ENCODE measurements at regions not wholly inside any gene's neighbourhood (a gene's known extent, or its start where the extent isn't known, plus 50 kb on each side); places are given as distances from the start of the nearest gene placed in this dataset.

- H3K14ac ChIP-seq (ENCODE audit: low read length), result no peak overlapping the region
- no peaks in the 10 kb centered on the region for H3K27me3 ChIP-seq (ENCODE audit: control insufficient read depth in 3 of 3, insufficient read depth in 3 of 3, low read depth in 1 of 3, low read length in 3 of 3)
- no peak overlapping the region for H2BK5ac ChIP-seq (ENCODE audit: low read length)
- H3K4ac ChIP-seq (ENCODE audit: low read length), result no peak overlapping the region
- H3K9me3 ChIP-seq (replicated peaks in 1 of 2; ENCODE audit: control insufficient read depth in 2 of 2, insufficient read depth in 1 of 2, low read depth in 1 of 2, low read length in 2 of 2), result no peaks in the 10 kb centered on the region
- H3K23ac ChIP-seq (ENCODE audit: low read depth, low read length, poor library complexity), result no peak overlapping the region
- no peak overlapping the region for H2BK120ac ChIP-seq (ENCODE audit: low read depth, low read length)
- no peak overlapping the region for H2BK12ac ChIP-seq (ENCODE audit: low read length)
- DNase-seq (ENCODE audit: low spot score), result no peak
- H3K18ac ChIP-seq (ENCODE audit: low read length), result no peak overlapping the region
- no peak overlapping the region for H3K27ac ChIP-seq (replicated peaks; ENCODE audit: low read length)
- H2BK15ac ChIP-seq (ENCODE audit: low read length), result no peak overlapping the region
- no peak overlapping the region for H4K91ac ChIP-seq (ENCODE audit: low read depth, low read length, poor library complexity)
- no peaks in the 10 kb centered on the region for H3K4me1 ChIP-seq (ENCODE audit: control insufficient read depth in 2 of 2, insufficient read depth in 1 of 2, low read depth in 1 of 2, low read length in 2 of 2)
- H2AK5ac ChIP-seq (ENCODE audit: low read depth, low read length), result no peak overlapping the region
- no peaks in the 10 kb centered on the region for H3K79me1 ChIP-seq (ENCODE audit: low read depth, low read length)
- no peaks in the 10 kb centered on the region for H3K36me3 ChIP-seq (replicated peaks in 1 of 2; ENCODE audit: control insufficient read depth in 2 of 2, insufficient read depth in 2 of 2, low read length in 2 of 2)
- no peak overlapping the region for H3K4me2 ChIP-seq (ENCODE audit: insufficient read depth, low read length, poor library complexity, severe bottlenecking)
- H3K9ac ChIP-seq (ENCODE audit: low read depth, low read length, poor library complexity), result no peak overlapping the region
- no peak overlapping the region for H2AFZ ChIP-seq (ENCODE audit: low read length)
- H4K8ac ChIP-seq (ENCODE audit: low read depth, low read length), result no peak overlapping the region
- H3K4me3 ChIP-seq (ENCODE audit: low read length in 2 of 2), result no peak overlapping the region
Observed at GRCh38 chr10:89879121-89879520, 177.7 kb downstream of the KIF20B start.

- Histone ChIP-seq H2BK120ac (ENCODE audit: low read depth, low read length) (no peak overlapping the region), H3K36me3 (replicated peaks in 1 of 2; ENCODE audit: control insufficient read depth in 2 of 2, insufficient read depth in 2 of 2, low read length in 2 of 2) (no peaks in the 10 kb centered on the region), H3K14ac (ENCODE audit: low read length) (no peak overlapping the region), H2BK15ac (ENCODE audit: low read length) (no peak overlapping the region), H4K91ac (ENCODE audit: low read depth, low read length, poor library complexity) (no peak overlapping the region), H3K4me2 (ENCODE audit: insufficient read depth, low read length, poor library complexity, severe bottlenecking) (no peak overlapping the region), H3K18ac (ENCODE audit: low read length) (no peak overlapping the region), H3K4ac (ENCODE audit: low read length) (no peak overlapping the region), H3K9ac (ENCODE audit: low read depth, low read length, poor library complexity) (no peak overlapping the region), H2AFZ (ENCODE audit: low read length) (no peak overlapping the region), H3K4me1 (ENCODE audit: control insufficient read depth in 2 of 2, insufficient read depth in 1 of 2, low read depth in 1 of 2, low read length in 2 of 2) (peaks cover 0 to 4% of the 10 kb centered on the region in 2 donors), H2BK5ac (ENCODE audit: low read length) (no peak overlapping the region), H3K27me3 (ENCODE audit: control insufficient read depth in 3 of 3, insufficient read depth in 3 of 3, low read depth in 1 of 3, low read length in 3 of 3) (no peaks in the 10 kb centered on the region), H3K79me1 (ENCODE audit: low read depth, low read length) (no peaks in the 10 kb centered on the region), H3K4me3 (ENCODE audit: low read length in 2 of 2) (no peak overlapping the region), H3K23ac (ENCODE audit: low read depth, low read length, poor library complexity) (no peak overlapping the region), H3K9me3 (replicated peaks in 1 of 2; ENCODE audit: control insufficient read depth in 2 of 2, insufficient read depth in 1 of 2, low read depth in 1 of 2, low read length in 2 of 2) (no peaks in the 10 kb centered on the region), H2AK5ac (ENCODE audit: low read depth, low read length) (no peak overlapping the region), H4K8ac (ENCODE audit: low read depth, low read length) (no peak overlapping the region), H3K27ac (replicated peaks; ENCODE audit: low read length) (no peak overlapping the region), H2BK12ac (ENCODE audit: low read length) (no peak overlapping the region)
- no peak for DNase-seq (ENCODE audit: low spot score)
- no CpG with 5 or more reads among the region's 4 CpGs for WGBS, 2 donors (ENCODE audit: extremely low coverage in 2 of 2, insufficient read length in 2 of 2, insufficient replicate concordance in 1 of 2)
Observed at GRCh38 chr10:89887406-89887805, 186.0 kb downstream of the KIF20B start.

- Histone ChIP-seq H2BK5ac (ENCODE audit: low read length) (no peak overlapping the region), H3K4ac (ENCODE audit: low read length) (no peak overlapping the region), H3K4me1 (ENCODE audit: control insufficient read depth in 2 of 2, insufficient read depth in 1 of 2, low read depth in 1 of 2, low read length in 2 of 2) (peaks cover 0 to 4% of the 10 kb centered on the region in 2 donors), H3K4me2 (ENCODE audit: insufficient read depth, low read length, poor library complexity, severe bottlenecking) (no peak overlapping the region), H2BK15ac (ENCODE audit: low read length) (no peak overlapping the region), H2AFZ (ENCODE audit: low read length) (no peak overlapping the region), H3K27me3 (ENCODE audit: control insufficient read depth in 3 of 3, insufficient read depth in 3 of 3, low read depth in 1 of 3, low read length in 3 of 3) (no peaks in the 10 kb centered on the region), H3K27ac (replicated peaks; ENCODE audit: low read length) (no peak overlapping the region), H3K9ac (ENCODE audit: low read depth, low read length, poor library complexity) (no peak overlapping the region), H2AK5ac (ENCODE audit: low read depth, low read length) (no peak overlapping the region), H2BK12ac (ENCODE audit: low read length) (no peak overlapping the region), H3K18ac (ENCODE audit: low read length) (no peak overlapping the region), H3K36me3 (replicated peaks in 1 of 2; ENCODE audit: control insufficient read depth in 2 of 2, insufficient read depth in 2 of 2, low read length in 2 of 2) (no peaks in the 10 kb centered on the region), H3K14ac (ENCODE audit: low read length) (no peak overlapping the region), H3K4me3 (ENCODE audit: low read length in 2 of 2) (no peak overlapping the region), H4K91ac (ENCODE audit: low read depth, low read length, poor library complexity) (no peak overlapping the region), H3K23ac (ENCODE audit: low read depth, low read length, poor library complexity) (no peak overlapping the region), H3K79me1 (ENCODE audit: low read depth, low read length) (no peaks in the 10 kb centered on the region), H3K9me3 (replicated peaks in 1 of 2; ENCODE audit: control insufficient read depth in 2 of 2, insufficient read depth in 1 of 2, low read depth in 1 of 2, low read length in 2 of 2) (no peaks in the 10 kb centered on the region), H2BK120ac (ENCODE audit: low read depth, low read length) (no peak overlapping the region), H4K8ac (ENCODE audit: low read depth, low read length) (no peak overlapping the region)
- DNase-seq (ENCODE audit: low spot score), result no peak
- no CpG with 5 or more reads among the region's 7 CpGs for WGBS, 2 donors (ENCODE audit: extremely low coverage in 2 of 2, insufficient read length in 2 of 2, insufficient replicate concordance in 1 of 2)
Observed at GRCh38 chr10:89887830-89888229, 186.4 kb downstream of the KIF20B start.

GRCh38 chr10:89888321-89889070, 187.1 kb downstream of the KIF20B start:
- Histone ChIP-seq H2AFZ (ENCODE audit: low read length) (no peak overlapping the region), H2BK12ac (ENCODE audit: low read length) (no peak overlapping the region), H3K79me1 (ENCODE audit: low read depth, low read length) (no peaks in the 10 kb centered on the region), H3K36me3 (replicated peaks in 1 of 2; ENCODE audit: control insufficient read depth in 2 of 2, insufficient read depth in 2 of 2, low read length in 2 of 2) (no peaks in the 10 kb centered on the region), H2BK15ac (ENCODE audit: low read length) (no peak overlapping the region), H3K9me3 (replicated peaks in 1 of 2; ENCODE audit: control insufficient read depth in 2 of 2, insufficient read depth in 1 of 2, low read depth in 1 of 2, low read length in 2 of 2) (no peaks in the 10 kb centered on the region), H3K27ac (replicated peaks; ENCODE audit: low read length) (no peak overlapping the region), H3K27me3 (ENCODE audit: control insufficient read depth in 3 of 3, insufficient read depth in 3 of 3, low read depth in 1 of 3, low read length in 3 of 3) (no peaks in the 10 kb centered on the region), H3K4ac (ENCODE audit: low read length) (no peak overlapping the region), H3K9ac (ENCODE audit: low read depth, low read length, poor library complexity) (no peak overlapping the region), H3K4me1 (ENCODE audit: control insufficient read depth in 2 of 2, insufficient read depth in 1 of 2, low read depth in 1 of 2, low read length in 2 of 2) (peaks cover 0 to 4% of the 10 kb centered on the region in 2 donors), H2AK5ac (ENCODE audit: low read depth, low read length) (no peak overlapping the region), H4K8ac (ENCODE audit: low read depth, low read length) (no peak overlapping the region), H2BK120ac (ENCODE audit: low read depth, low read length) (no peak overlapping the region), H3K14ac (ENCODE audit: low read length) (no peak overlapping the region), H3K18ac (ENCODE audit: low read length) (no peak overlapping the region), H3K4me2 (ENCODE audit: insufficient read depth, low read length, poor library complexity, severe bottlenecking) (no peak overlapping the region), H4K91ac (ENCODE audit: low read depth, low read length, poor library complexity) (no peak overlapping the region), H3K4me3 (ENCODE audit: low read length in 2 of 2) (no peak overlapping the region), H2BK5ac (ENCODE audit: low read length) (no peak overlapping the region), H3K23ac (ENCODE audit: low read depth, low read length, poor library complexity) (no peak overlapping the region)
- no peak for DNase-seq (ENCODE audit: low spot score)
- no CpG with 5 or more reads among the region's 1 CpG for WGBS, 2 donors (ENCODE audit: extremely low coverage in 2 of 2, insufficient read length in 2 of 2, insufficient replicate concordance in 1 of 2)

All from neuronal stem cell (in vitro differentiated cells).